K562 (cell line): ENCODE measurements at regions not wholly inside any gene's neighbourhood (a gene's known extent, or its start where the extent isn't known, plus 50 kb on each side); places are given as distances from the start of the nearest gene placed in this dataset.

Experiments used
- ATAC-seq: fragments of 200-7000 bp; cut with Tn5 transposase; 3 replicates; pipeline ENCODE4 v1.9.1; 2020; ENCODE audit warnings: moderate library complexity
- BruUV-seq: library from RNA; stranded (reverse); fragments of 400-500 nt; replicated peaks from 2 replicates; lab custom pipeline; 2021; lab: Mats Ljungman, UMichigan
- CTCF ChIA-PET: fragments of 300-600 bp; formaldehyde crosslinking; extraction: SDS; loops from one replicate; lab custom pipeline; 2021; ENCODE audit warnings: low intra/inter-chr PET ratio; lab: Yijun Ruan, JAX
- POLR2A ChIA-PET: fragments of 300-600, 350-650 bp; sonication (Branson Sonifier 250); formaldehyde crosslinking; extraction: SDS; loops from one replicate; lab custom pipeline; 2021; ENCODE audit warnings: antibody characterized with exemption, inconsistent platforms; lab: Yijun Ruan, JAX
- DNase-seq, 4 experiments: peaks; one replicate each; pipeline versions ENCODE4 v3.0.0 to v3.0.0-alpha.2; 2011 to 2018; ENCODE audit warnings: low spot score in 3 of 4, mixed read lengths in 3 of 4; ENCODE audit errors: extremely low read depth in 1 of 4
- FAIRE-seq: peaks from 2 replicates; lab custom pipeline; 2011; peaks lifted over from hg19 to GRCh38; lab: Jason Lieb, UNC
- H2AFZ ChIP-seq: 2 replicates; pipeline ENCODE4 v1.6.0; 2011; ENCODE audit warnings: low read depth, low read length, control low read depth, inconsistent platforms
- H3K27ac ChIP-seq: fragments of 200-600 bp; 3 replicates; pipeline ENCODE4 v1.8.0; 2011; ENCODE audit warnings: low read depth, mild to moderate bottlenecking, control low read depth, inconsistent platforms, low read length, moderate library complexity, mixed read lengths; ENCODE audit errors: extremely low read depth
- H3K27me3 ChIP-seq, 2 experiments: fragments of 300-600 bp in 1 of 2; 2 replicates in 1 of 2; 3 replicates in 1 of 2; pipeline versions ENCODE4 v1.6.0 to v1.8.0; 2011; ENCODE audit warnings: inconsistent platforms in 2 of 2, low read length in 2 of 2, mild to moderate bottlenecking in 1 of 2, mixed read lengths in 1 of 2, moderate library complexity in 1 of 2; ENCODE audit not compliant: control insufficient read depth in 2 of 2, insufficient read depth in 2 of 2
- H3K36me3 ChIP-seq: fragments of 300-600 bp; 3 replicates; pipeline ENCODE4 v1.8.0; 2011; ENCODE audit warnings: mild to moderate bottlenecking, low read length, inconsistent platforms; ENCODE audit not compliant: control insufficient read depth, insufficient read depth
- H3K4me1 ChIP-seq, 2 experiments: fragments of 200-600 bp in 1 of 2; replicated peaks in 1 of 2; 2 replicates in 1 of 2; 3 replicates in 1 of 2; pipeline versions ENCODE4 v1.5.1 to v1.8.0; 2011; ENCODE audit warnings: inconsistent platforms in 2 of 2, low read length in 2 of 2, mild to moderate bottlenecking in 1 of 2, mixed read lengths in 1 of 2, moderate library complexity in 1 of 2; ENCODE audit not compliant: control insufficient read depth in 2 of 2, insufficient read depth in 2 of 2
- H3K4me2 ChIP-seq: 2 replicates; pipeline ENCODE4 v1.6.1; 2011; ENCODE audit warnings: low read length, control low read depth, inconsistent platforms, mixed read lengths; ENCODE audit not compliant: insufficient read depth
- H3K4me3 ChIP-seq: fragments of 200-600 bp; sonication (generic), shearing (Covaris generic); 2 replicates; pipeline ENCODE4 v1.5.1; 2016; ENCODE audit warnings: control low read depth, inconsistent platforms
- H3K79me2 ChIP-seq: fragments of 200-600 bp; 3 replicates; pipeline ENCODE4 v1.8.0; 2011; ENCODE audit warnings: low read length, inconsistent platforms; ENCODE audit not compliant: control insufficient read depth, insufficient read depth
- H3K9ac ChIP-seq, 2 experiments: 2 replicates each; pipeline versions ENCODE4 v1.6.0 to v1.6.1; 2011; ENCODE audit warnings: low read depth in 2 of 2, low read length in 2 of 2, control low read depth in 1 of 2, inconsistent platforms in 1 of 2, mild to moderate bottlenecking in 1 of 2, mixed read lengths in 1 of 2; ENCODE audit not compliant: insufficient read depth in 1 of 2
- H3K9me1 ChIP-seq: one replicate; pipeline ENCODE4 v1.6.0; 2011; ENCODE audit warnings: inconsistent platforms, mild to moderate bottlenecking, low read length, moderate library complexity; ENCODE audit not compliant: control insufficient read depth, insufficient read depth
- H3K9me3 ChIP-seq: replicated peaks from 2 replicates; pipeline ENCODE4 v1.5.1; 2011; ENCODE audit warnings: low read depth, low read length, inconsistent platforms; ENCODE audit not compliant: control insufficient read depth, insufficient read depth
- H4K20me1 ChIP-seq: replicated peaks from 2 replicates; pipeline ENCODE4 v1.6.1; 2011; ENCODE audit warnings: low read length, inconsistent platforms, mixed read lengths; ENCODE audit not compliant: control insufficient read depth, insufficient read depth
- CBX8 ChIP-seq: fragments of 200-600 bp; sonication (generic); IDR thresholded peaks from 2 replicates; pipeline ENCODE4 v1.6.1; 2012; ENCODE audit warnings: borderline replicate concordance, mixed run types, low read depth, mild to moderate bottlenecking, moderate library complexity, mixed read lengths, low read length, control low read depth, inconsistent platforms; ENCODE audit not compliant: poor library complexity, severe bottlenecking; ENCODE audit errors: extremely low read depth
- CTBP1 ChIP-seq: fragments of 450-650 bp; IDR thresholded peaks from 2 replicates; pipeline ENCODE4 v1.6.1; 2016; ENCODE audit warnings: borderline replicate concordance
- ETS2 ChIP-seq: IDR thresholded peaks from 2 replicates; pipeline ENCODE4 v1.6.1; 2016; ENCODE audit warnings: borderline replicate concordance, missing genetic modification characterization, mild to moderate bottlenecking, moderate library complexity, missing compliant biosample characterization; ENCODE audit not compliant: poor library complexity, severe bottlenecking
- MTA2 ChIP-seq: fragments of 450-650 bp; IDR thresholded peaks from 2 replicates; pipeline ENCODE4 v1.6.1; 2016; ENCODE audit warnings: low read depth
- ZBTB17 ChIP-seq: fragments of 450-650 bp; formaldehyde crosslinking; IDR thresholded peaks from 2 replicates; pipeline ENCODE4 v1.4.0; 2020; ENCODE audit warnings: mild to moderate bottlenecking
- ZNF449 ChIP-seq: fragments of 250-450 bp; sonication (Bioruptor Pico); IDR thresholded peaks from 2 replicates; pipeline ENCODE4 v1.8.0; 2022; ENCODE audit warnings: moderate library complexity, mild to moderate bottlenecking, inconsistent platforms
- WGBS: fragments of 100-300 bp; shearing (Covaris generic); methylation state at CpG from one replicate; pipeline ENCODE4 v1.1.6; 2016; ENCODE audit warnings: low coverage, mixed read lengths; ENCODE audit not compliant: insufficient coverage; ENCODE audit errors: missing lambda C conversion rate; 5-methylcytosine and 5-hydroxymethylcytosine counted together
- in situ Hi-C: fragments of 300-500 bp; cut with MboI; formaldehyde crosslinking; loops from 4 replicates; pipeline ENCODE4 v1.15.0; 2018; ENCODE audit warnings: inconsistent platforms, mixed read lengths
- intact Hi-C: fragments of 100-400 bp; cut with micrococcal nuclease; formaldehyde crosslinking; loops from 2 replicates; pipeline ENCODE4 v1.14.2; 2022

- FAIRE-seq (no peak), DNase-seq (no peak), ATAC-seq (no peak)
- no peaks in the 10 kb centered on the region for H3K36me3 ChIP-seq
- intact Hi-C loops = no loop called here
- no peaks in the 10 kb centered on the region for H4K20me1 ChIP-seq
- no peak overlapping the region for H3K4me2 ChIP-seq
- H3K9ac ChIP-seq = no peak overlapping the region
- CTCF ChIA-PET = no interaction called here
- BruUV-seq = no TSS peak
- H2AFZ ChIP-seq = no peak overlapping the region
- no peaks in the 10 kb centered on the region for H3K4me1 ChIP-seq
- no peaks in the 10 kb centered on the region for H3K27me3 ChIP-seq
- in situ Hi-C loops = no loop called here
- no peak overlapping the region for H3K4me3 ChIP-seq
- no peaks in the 10 kb centered on the region for H3K79me2 ChIP-seq
- H3K27ac ChIP-seq = no peak overlapping the region
- POLR2A ChIA-PET = no interaction called here
- 0% methylated on average over 1 of the region's 1 CpG for WGBS
- no peaks in the 10 kb centered on the region for H3K9me1 ChIP-seq
- H3K9me3 ChIP-seq = no peaks in the 10 kb centered on the region
- no peak for TF ChIP-seq CTBP1
- no peak for TF ChIP-seq ZBTB17
- TF ChIP-seq ETS2 = no peak
- no peak for TF ChIP-seq CBX8
- no peak for TF ChIP-seq ZNF449 (CRISPR knock-in tag)
- no peak for TF ChIP-seq MTA2
- TF ChIP-seq, all 486 proteins: peak for 0
These were observed 496.3 kb upstream of the CNTN3 start for GRCh38 chr3:75110741-75111140.
